Glutamatergic neuron (in vitro differentiated cells): ENCODE measurements at regions not wholly inside any gene's neighbourhood (a gene's known extent, or its start where the extent isn't known, plus 50 kb on each side); places are given as distances from the start of the nearest gene placed in this dataset.
"Not testable (repeated sequence)": the region's sequence is repeated elsewhere in the genome, so short reads cannot be mapped to it uniquely, and the experiment has no call there.

Source experiments
- DNase-seq: peaks from one replicate; pipeline ENCODE4 v3.0.0; 2022
- H3K27ac Mint-ChIP-seq: one replicate; pipeline ENCODE4 v1.8.0; 2020; ENCODE audit warnings: mild to moderate bottlenecking, mixed read lengths, inconsistent platforms; ENCODE audit not compliant: unreplicated experiment
- H3K27me3 Mint-ChIP-seq: one replicate; pipeline ENCODE4 v1.8.0; 2020; ENCODE audit warnings: mild to moderate bottlenecking, moderate library complexity, mixed read lengths, inconsistent platforms; ENCODE audit not compliant: unreplicated experiment
- H3K36me3 Mint-ChIP-seq: one replicate; pipeline ENCODE4 v1.8.0; 2020; ENCODE audit warnings: mild to moderate bottlenecking, mixed read lengths, inconsistent platforms; ENCODE audit not compliant: unreplicated experiment
- H3K4me1 Mint-ChIP-seq: one replicate; pipeline ENCODE4 v1.8.0; 2020; ENCODE audit warnings: mild to moderate bottlenecking, low read depth, mixed read lengths, inconsistent platforms; ENCODE audit not compliant: unreplicated experiment
- H3K4me3 Mint-ChIP-seq: one replicate; pipeline ENCODE4 v1.8.0; 2020; ENCODE audit warnings: mild to moderate bottlenecking, mixed read lengths, inconsistent platforms; ENCODE audit not compliant: unreplicated experiment
- H3K9me3 Mint-ChIP-seq: one replicate; pipeline ENCODE4 v1.8.0; 2020; ENCODE audit warnings: mild to moderate bottlenecking, moderate library complexity, mixed read lengths, inconsistent platforms; ENCODE audit not compliant: unreplicated experiment
- TF ChIP-seq, protein P1 (sequence below): fragments of 200-600 bp; sonication (generic); IDR thresholded peaks from one replicate; pipeline ENCODE4 v1.5.0; 2021; ENCODE audit not compliant: partially characterized antibody, unreplicated experiment

- Mint-ChIP-seq H3K4me1 (peaks cover 5% of the 10 kb centered on the region), H3K9me3 (peaks cover 7% of the 10 kb centered on the region), H3K27me3 (peaks cover 4% of the 10 kb centered on the region), H3K4me3 (no peak overlapping the region), H3K36me3 (no peaks in the 10 kb centered on the region), H3K27ac (no peak overlapping the region)
- TF ChIP-seq, protein P1, sequence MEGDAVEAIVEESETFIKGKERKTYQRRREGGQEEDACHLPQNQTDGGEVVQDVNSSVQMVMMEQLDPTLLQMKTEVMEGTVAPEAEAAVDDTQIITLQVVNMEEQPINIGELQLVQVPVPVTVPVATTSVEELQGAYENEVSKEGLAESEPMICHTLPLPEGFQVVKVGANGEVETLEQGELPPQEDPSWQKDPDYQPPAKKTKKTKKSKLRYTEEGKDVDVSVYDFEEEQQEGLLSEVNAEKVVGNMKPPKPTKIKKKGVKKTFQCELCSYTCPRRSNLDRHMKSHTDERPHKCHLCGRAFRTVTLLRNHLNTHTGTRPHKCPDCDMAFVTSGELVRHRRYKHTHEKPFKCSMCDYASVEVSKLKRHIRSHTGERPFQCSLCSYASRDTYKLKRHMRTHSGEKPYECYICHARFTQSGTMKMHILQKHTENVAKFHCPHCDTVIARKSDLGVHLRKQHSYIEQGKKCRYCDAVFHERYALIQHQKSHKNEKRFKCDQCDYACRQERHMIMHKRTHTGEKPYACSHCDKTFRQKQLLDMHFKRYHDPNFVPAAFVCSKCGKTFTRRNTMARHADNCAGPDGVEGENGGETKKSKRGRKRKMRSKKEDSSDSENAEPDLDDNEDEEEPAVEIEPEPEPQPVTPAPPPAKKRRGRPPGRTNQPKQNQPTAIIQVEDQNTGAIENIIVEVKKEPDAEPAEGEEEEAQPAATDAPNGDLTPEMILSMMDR: no peak
- no peak for DNase-seq
These were observed 442.2 kb upstream of the B3GAT1 start for GRCh38 chr11:134853992-134854991.

DNA sequence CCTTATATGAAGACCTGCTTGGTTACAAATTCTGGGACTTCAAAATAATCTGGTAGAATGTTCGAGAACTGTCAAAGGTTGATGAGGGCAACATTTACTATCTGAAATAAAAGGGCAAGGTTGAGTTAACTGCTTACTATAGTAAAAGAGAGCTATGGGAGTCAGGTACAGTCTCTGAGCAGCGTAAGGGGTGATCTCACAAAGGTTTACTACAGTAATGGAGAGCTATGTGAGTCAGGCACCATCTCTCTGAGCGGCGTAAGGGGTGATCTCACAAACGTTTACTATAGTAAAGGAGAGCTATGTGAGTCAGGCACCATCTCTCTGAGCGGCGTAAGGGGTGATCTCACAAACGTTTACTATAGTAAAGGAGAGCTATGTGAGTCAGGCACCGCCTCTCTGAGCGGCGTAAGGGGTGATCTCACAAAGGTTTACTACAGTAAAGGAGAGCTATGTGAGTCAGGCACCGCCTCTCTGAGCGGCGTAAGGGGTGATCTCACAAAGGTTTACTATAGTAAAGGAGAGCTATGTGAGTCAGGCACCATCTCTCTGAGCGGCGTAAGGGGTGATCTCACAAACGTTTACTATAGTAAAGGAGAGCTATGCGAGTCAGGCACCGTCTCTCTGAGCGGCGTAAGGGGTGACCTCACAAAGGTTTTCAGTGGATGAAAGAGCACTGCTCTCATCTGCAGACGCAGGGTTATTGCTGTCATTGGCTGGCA is 439.6 kb upstream of the B3GAT1 start:
- peaks cover 15% of the 10 kb centered on the region for H3K4me1 Mint-ChIP-seq
- not testable (repeated sequence) for H3K9me3 Mint-ChIP-seq, H3K4me3 Mint-ChIP-seq, H3K36me3 Mint-ChIP-seq, DNase-seq, H3K27ac Mint-ChIP-seq, H3K27me3 Mint-ChIP-seq

- Mint-ChIP-seq H3K27me3 (peaks cover 6% of the 10 kb centered on the region), H3K36me3 (no peaks in the 10 kb centered on the region), H3K4me3 (no peak overlapping the region), H3K27ac (no peak overlapping the region), H3K9me3 (peaks cover 6% of the 10 kb centered on the region), H3K4me1 (peaks cover 19% of the 10 kb centered on the region)
- no peak for DNase-seq
- TF ChIP-seq, protein P1: no peak
These were observed 438.5 kb upstream of the B3GAT1 start for GRCh38 chr11:134850566-134850965.

DNA sequence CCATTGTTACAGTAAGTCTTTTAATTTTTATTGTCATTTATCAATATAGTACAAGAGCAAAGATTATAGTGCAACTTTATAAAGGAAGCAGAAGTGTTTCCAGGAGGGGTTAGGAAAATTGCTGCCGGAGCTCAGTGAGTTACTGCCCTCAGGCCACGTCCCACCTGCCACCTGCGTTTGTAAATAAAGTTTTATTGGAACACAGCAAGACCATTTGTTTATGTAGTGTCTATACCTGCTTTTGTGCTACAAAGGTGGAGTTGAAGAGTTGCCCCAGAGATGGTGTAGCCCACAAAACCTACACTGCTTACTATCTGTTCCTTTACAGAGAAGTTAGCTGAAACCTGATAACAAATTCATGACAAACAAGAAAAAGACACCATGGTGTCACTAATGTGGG is 437.8 kb upstream of the B3GAT1 start:
- no peak overlapping the region for H3K27ac Mint-ChIP-seq
- peaks cover 6% of the 10 kb centered on the region for H3K9me3 Mint-ChIP-seq
- H3K4me1 Mint-ChIP-seq: peaks cover 17% of the 10 kb centered on the region
- no peak for DNase-seq
- no peak overlapping the region for H3K4me3 Mint-ChIP-seq
- TF ChIP-seq, protein P1: no peak
- no peaks in the 10 kb centered on the region for H3K36me3 Mint-ChIP-seq
- peaks cover 7% of the 10 kb centered on the region for H3K27me3 Mint-ChIP-seq

DNA sequence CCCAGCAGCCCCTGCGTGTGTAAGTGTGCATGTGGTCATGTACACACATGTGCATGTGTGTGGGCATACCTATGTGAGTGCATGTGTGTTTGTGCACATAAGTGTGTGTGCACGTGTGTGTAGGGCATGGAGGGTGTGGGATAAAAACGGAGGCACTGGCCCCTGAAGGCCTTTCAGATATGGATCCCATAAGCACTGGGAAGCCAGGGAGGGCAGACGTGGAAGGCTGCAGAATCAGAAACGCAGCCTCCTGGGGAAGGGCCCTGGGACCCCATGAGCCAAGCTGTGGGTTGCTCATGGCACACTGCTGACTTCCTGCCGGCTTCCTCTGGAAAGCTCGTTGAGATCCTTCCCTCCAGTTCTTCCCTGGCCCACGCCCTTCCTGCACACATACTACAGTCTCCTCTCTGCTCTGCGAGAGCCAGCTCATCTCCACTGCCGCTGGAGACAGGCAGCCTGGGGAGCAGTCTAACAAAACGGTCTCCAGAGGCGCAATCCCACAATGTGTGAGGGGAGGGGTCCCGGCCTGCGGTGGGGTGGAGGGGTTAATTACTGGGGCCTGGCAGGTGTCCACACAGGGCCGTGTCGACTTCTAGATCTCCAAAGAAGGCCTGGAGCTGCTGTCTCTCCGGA is 435.2 kb upstream of the B3GAT1 start:
- H3K4me1 Mint-ChIP-seq: peaks cover 14% of the 10 kb centered on the region
- H3K4me3 Mint-ChIP-seq: no peak overlapping the region
- TF ChIP-seq, protein P1: no peak
- no peak overlapping the region for H3K27ac Mint-ChIP-seq
- no peak for DNase-seq
- peaks cover 3% of the 10 kb centered on the region for H3K9me3 Mint-ChIP-seq
- no peaks in the 10 kb centered on the region for H3K36me3 Mint-ChIP-seq
- peaks cover 4% of the 10 kb centered on the region for H3K27me3 Mint-ChIP-seq
